ENCODE measurements at regions not wholly inside any gene's neighbourhood (a gene's known extent, or its start where the extent isn't known, plus 50 kb on each side); places are given as distances from the start of the nearest gene placed in this dataset.
"Not testable (repeated sequence)": the region's sequence is repeated elsewhere in the genome, so short reads cannot be mapped to it uniquely, and the experiment has no call there.

GRCh38 chr13:70987043-70987442, 878.8 kb upstream of the KLHL1 start:
- intact Hi-C loops (cut with DNase I) = no loop called here
- H3K9me3 ChIP-seq = no peaks in the 10 kb centered on the region
- no peak overlapping the region for H3K4me3 ChIP-seq
- H3K36me3 ChIP-seq (replicated peaks in 1 of 2; ENCODE audit: insufficient read depth in 1 of 2, low read depth in 2 of 2) = no peaks in the 10 kb centered on the region
- H3K27me3 ChIP-seq = no peaks in the 10 kb centered on the region
- 60 to 77% methylated on average over 6 of the region's 6 CpGs for WGBS, 2 donors
- TF ChIP-seq POLR2A (IDR thresholded peaks at IDR 0.05) = no peak
- TF ChIP-seq CTCF (IDR thresholded peaks at IDR 0.05) = no peak
- no peaks in the 10 kb centered on the region for H3K4me1 ChIP-seq
- DNase-seq = no peak
- H3K27ac ChIP-seq = no peak overlapping the region
- ATAC-seq = no peak

GRCh38 chr13:70985371-70985770, 877.1 kb upstream of the KLHL1 start:
- intact Hi-C loops (cut with DNase I) = no loop called here
- Histone ChIP-seq H3K36me3 (replicated peaks in 1 of 2; ENCODE audit: insufficient read depth in 1 of 2, low read depth in 2 of 2) (no peaks in the 10 kb centered on the region), H3K27ac (no peak overlapping the region), H3K4me1 (no peaks in the 10 kb centered on the region), H3K4me3 (no peak overlapping the region), H3K27me3 (no peaks in the 10 kb centered on the region), H3K9me3 (no peaks in the 10 kb centered on the region)
- 73 to 91% methylated on average over 1 to 2 of the region's 2 CpGs for WGBS, 2 donors
- TF ChIP-seq CTCF (IDR thresholded peaks at IDR 0.05) = no peak
- TF ChIP-seq POLR2A (IDR thresholded peaks at IDR 0.05) = no peak
- no peak for DNase-seq
- ATAC-seq = no peak

GRCh38 chr13:70981219-70981618, 873.0 kb upstream of the KLHL1 start:
- not testable (repeated sequence) for H3K9me3 ChIP-seq, H3K4me1 ChIP-seq

GRCh38 chr13:70969321-70969720, 861.1 kb upstream of the KLHL1 start:
- TF ChIP-seq CTCF (IDR thresholded peaks at IDR 0.05) = no peak
- TF ChIP-seq POLR2A (IDR thresholded peaks at IDR 0.05) = no peak
- ATAC-seq (no peak), DNase-seq (no peak)
- Histone ChIP-seq H3K27ac (no peak overlapping the region), H3K4me3 (no peak overlapping the region), H3K27me3 (no peaks in the 10 kb centered on the region), H3K4me1 (no peaks in the 10 kb centered on the region), H3K9me3 (no peaks in the 10 kb centered on the region), H3K36me3 (replicated peaks in 1 of 2; ENCODE audit: insufficient read depth in 1 of 2, low read depth in 2 of 2) (no peaks in the 10 kb centered on the region)
- 59 to 65% methylated on average over 5 of the region's 5 CpGs for WGBS, 2 donors
- intact Hi-C loops (cut with DNase I) = no loop called here

More at GRCh38 chr13:70981219-70981618, 873.0 kb upstream of the KLHL1 start:
- H3K27me3 ChIP-seq; ATAC-seq; H3K4me3 ChIP-seq; H3K27ac ChIP-seq; intact Hi-C loops (cut with DNase I); H3K36me3 ChIP-seq (replicated peaks in 1 of 2; ENCODE audit: insufficient read depth in 1 of 2, low read depth in 2 of 2); DNase-seq: not testable (repeated sequence)

- intact Hi-C loops (cut with DNase I) = no loop called here
- DNase-seq = no peak
- no peak overlapping the region for H3K4me3 ChIP-seq
- H3K9me3 ChIP-seq = no peaks in the 10 kb centered on the region
- no peaks in the 10 kb centered on the region for H3K36me3 ChIP-seq (replicated peaks in 1 of 2; ENCODE audit: insufficient read depth in 1 of 2, low read depth in 2 of 2)
- H3K27me3 ChIP-seq = no peaks in the 10 kb centered on the region
- ATAC-seq = no peak
- TF ChIP-seq CTCF (IDR thresholded peaks at IDR 0.05) (no peak), POLR2A (IDR thresholded peaks at IDR 0.05) (no peak)
- WGBS, 2 donors = 68 to 70% methylated on average over 6 to 7 of the region's 9 CpGs
- no peaks in the 10 kb centered on the region for H3K4me1 ChIP-seq
- H3K27ac ChIP-seq = no peak overlapping the region
Observed at GRCh38 chr13:70967564-70967963, 859.3 kb upstream of the KLHL1 start.
